D721Med (cell line): ENCODE measurements at regions not wholly inside any gene's neighbourhood (a gene's known extent, or its start where the extent isn't known, plus 50 kb on each side); places are given as distances from the start of the nearest gene placed in this dataset.

Experiments used
- DNase-seq: peaks from one replicate; pipeline ENCODE4 v3.0.0; 2011; ENCODE audit warnings: low spot score; ENCODE audit not compliant: insufficient read length
- FAIRE-seq: peaks from 2 replicates; lab custom pipeline; 2011; peaks lifted over from hg19 to GRCh38; lab: Jason Lieb, UNC
- CTCF ChIP-seq: IDR thresholded peaks from 2 replicates; pipeline ENCODE4 v1.5.1; 2012; ENCODE audit warnings: mild to moderate bottlenecking, control low read depth; ENCODE audit not compliant: insufficient read depth; ENCODE audit errors: missing control alignments

GRCh38 chr11:122258446-122259194 is 142.6 kb upstream of the BLID start:
- no peak for TF ChIP-seq CTCF
- FAIRE-seq = no peak
- no peak for DNase-seq

- no peak for TF ChIP-seq CTCF
- DNase-seq (no peak), FAIRE-seq (no peak)
Observed at GRCh38 chr11:122253589-122254231, 137.7 kb upstream of the BLID start.

GRCh38 chr11:122248939-122249338 is 132.9 kb upstream of the BLID start:
- no peak for TF ChIP-seq CTCF
- DNase-seq = no peak
- no peak for FAIRE-seq

GRCh38 chr11:122248131-122248530 is 132.1 kb upstream of the BLID start:
- TF ChIP-seq CTCF = no peak
- DNase-seq (no peak), FAIRE-seq (no peak)

- TF ChIP-seq CTCF = no peak
- FAIRE-seq (no peak), DNase-seq (no peak)
Observed at GRCh38 chr11:122246874-122247273, 130.9 kb upstream of the BLID start.

- TF ChIP-seq CTCF = no peak
- FAIRE-seq (no peak), DNase-seq (no peak)
Observed at GRCh38 chr11:122242731-122243130, 126.7 kb upstream of the BLID start.

- no peak for DNase-seq
- TF ChIP-seq CTCF = no peak
- FAIRE-seq = no peak
Observed at GRCh38 chr11:122241566-122241965, 125.6 kb upstream of the BLID start.
